GM19240 (cell line): ENCODE measurements at regions not wholly inside any gene's neighbourhood (a gene's known extent, or its start where the extent isn't known, plus 50 kb on each side); places are given as distances from the start of the nearest gene placed in this dataset.
"Not testable (repeated sequence)": the region's sequence is repeated elsewhere in the genome, so short reads cannot be mapped to it uniquely, and the experiment has no call there.

Experiments
- DNase-seq: peaks from one replicate; pipeline ENCODE4 v3.0.0; 2011; ENCODE audit warnings: low spot score; ENCODE audit not compliant: insufficient read length

DNA sequence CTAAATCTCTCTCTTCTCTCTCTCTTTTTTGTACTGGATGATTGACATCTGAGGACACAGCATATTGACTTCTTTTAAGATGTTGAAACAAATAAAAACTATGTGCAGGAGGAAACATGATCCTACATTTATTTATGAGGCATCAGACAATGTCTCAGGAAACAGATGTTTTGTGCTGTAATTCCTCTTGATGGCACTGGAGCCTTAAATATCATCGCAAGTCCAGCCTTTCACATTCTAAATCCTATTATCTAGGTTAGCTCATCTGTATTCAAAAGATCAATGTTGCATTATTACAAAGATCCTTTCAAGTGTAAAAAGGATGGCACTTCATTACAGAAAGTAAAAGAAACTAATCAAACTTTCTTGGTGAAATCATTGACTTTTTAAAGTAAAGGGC lies 63.9 kb downstream of the MAT2B start:
- DNase-seq = no peak

DNA sequence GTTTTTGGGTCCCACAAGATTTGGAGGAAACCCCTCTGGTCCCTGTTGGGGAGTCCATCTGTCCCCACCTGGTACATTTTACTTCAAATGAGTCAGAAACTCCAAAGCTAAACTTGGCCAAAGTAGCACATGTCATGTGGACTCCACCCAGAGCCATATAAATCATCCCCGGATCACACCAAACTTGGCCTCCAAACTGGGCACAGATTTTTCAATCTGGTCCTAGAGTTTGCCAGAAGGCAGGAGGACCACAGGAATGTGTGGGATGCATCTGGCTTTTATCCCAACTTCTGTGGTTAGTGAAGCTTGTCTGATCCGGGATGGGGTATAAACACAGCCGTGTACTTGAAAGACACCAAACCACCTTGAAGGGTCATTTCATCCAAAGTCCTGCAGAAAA lies 66.3 kb downstream of the MAT2B start:
- DNase-seq = no peak

DNA sequence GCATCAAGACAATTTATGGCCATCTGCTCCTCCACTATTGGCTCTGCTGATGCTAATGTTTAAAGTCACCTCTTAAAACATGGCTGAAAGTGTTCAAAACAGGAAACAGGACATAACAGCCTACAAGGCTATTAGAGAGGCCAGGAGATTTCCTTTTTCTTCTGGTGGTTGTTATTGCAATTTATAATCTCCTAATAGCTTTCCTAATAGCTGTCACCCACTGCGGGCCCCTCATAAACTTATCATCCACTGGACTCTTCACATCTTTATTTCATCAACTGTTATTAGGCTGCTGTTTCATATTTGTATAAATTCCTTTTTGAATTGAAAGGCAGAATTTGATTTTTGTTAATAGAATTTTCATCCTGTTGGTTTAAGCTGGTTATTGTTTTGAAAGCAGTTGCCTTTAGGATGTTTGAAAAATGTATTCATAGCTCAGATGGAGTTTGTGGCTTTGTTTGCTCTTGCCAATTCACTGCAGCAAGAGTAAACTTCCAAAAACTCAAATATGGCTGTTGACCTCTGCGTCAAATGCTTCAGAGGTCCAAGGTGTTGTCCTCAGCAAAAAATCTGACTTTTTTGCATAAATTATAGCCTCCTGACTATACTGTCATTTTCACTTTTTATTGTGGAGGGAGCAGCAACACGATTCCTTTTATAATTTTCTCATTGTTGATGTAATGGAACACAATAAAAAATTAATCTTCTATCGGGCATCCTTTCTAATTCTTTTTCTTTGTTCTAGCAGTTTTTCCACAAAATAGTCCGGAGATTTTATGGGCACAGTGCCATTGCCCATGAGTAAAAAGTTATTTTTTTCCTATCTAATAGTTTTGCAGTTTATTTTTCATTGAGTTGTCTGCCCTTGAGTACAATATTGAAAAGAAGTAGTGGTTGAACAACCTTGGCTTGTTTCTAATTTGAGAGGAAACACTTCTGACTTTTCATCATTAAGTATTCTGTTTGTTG lies 69.3 kb downstream of the MAT2B start:
- no peak for DNase-seq

DNA sequence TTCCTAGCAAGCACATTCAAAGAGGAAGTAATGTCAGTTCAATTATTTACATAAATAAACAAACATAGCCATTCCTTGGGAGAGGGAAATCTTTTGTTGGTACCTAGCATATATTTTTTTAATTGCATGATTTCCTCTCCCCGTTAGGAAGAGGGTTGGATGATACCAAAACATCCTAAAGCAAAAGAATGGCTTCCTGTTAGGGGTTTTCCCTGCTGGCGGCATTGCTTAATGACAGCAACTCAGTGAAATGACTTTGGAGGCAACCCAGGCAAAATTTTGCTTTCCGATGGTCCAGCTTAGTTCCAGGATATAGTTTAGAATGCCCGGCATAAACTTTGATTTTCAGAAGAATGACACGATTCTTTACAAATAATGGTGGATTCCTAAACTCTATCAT lies 73.2 kb downstream of the MAT2B start:
- DNase-seq = no peak

DNA sequence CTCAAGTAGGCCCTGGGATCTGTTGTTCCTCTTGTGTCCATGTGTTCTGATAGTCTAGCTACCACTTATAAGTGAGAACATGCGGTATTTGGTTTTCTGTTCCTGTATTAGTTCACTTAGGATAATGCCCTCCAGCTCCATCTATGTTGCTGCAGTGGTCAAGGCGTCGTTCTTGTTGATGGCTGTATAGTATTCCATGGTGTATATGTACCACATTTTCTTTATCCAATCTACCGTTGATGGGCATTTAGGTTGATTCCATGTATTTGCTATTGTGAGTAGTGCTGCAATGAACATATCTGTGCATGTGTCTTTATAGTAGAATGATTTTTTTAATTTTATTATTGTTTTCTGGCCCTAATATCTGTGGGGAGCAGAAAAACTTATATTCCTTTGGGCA lies 74.3 kb downstream of the MAT2B start:
- DNase-seq = no peak

DNA sequence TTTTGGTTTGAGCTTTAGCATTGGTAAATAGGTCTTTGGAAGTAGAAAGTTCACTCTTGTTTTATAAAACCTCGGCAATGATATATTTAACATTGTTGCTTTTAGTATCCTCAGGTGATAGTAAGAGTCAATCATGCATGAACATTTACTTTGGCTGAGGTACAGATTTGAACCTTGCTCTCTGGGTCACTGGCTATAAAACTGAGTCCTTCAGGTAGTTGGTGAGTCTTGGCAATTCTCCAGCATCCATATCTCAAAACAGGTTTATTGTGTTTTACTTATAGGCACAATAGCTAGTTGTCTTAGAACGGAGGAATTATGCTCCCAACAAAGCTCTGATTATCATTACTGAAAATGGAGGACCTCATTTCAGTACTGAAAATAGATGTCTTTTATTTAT lies 75.1 kb downstream of the MAT2B start:
- no peak for DNase-seq

DNA sequence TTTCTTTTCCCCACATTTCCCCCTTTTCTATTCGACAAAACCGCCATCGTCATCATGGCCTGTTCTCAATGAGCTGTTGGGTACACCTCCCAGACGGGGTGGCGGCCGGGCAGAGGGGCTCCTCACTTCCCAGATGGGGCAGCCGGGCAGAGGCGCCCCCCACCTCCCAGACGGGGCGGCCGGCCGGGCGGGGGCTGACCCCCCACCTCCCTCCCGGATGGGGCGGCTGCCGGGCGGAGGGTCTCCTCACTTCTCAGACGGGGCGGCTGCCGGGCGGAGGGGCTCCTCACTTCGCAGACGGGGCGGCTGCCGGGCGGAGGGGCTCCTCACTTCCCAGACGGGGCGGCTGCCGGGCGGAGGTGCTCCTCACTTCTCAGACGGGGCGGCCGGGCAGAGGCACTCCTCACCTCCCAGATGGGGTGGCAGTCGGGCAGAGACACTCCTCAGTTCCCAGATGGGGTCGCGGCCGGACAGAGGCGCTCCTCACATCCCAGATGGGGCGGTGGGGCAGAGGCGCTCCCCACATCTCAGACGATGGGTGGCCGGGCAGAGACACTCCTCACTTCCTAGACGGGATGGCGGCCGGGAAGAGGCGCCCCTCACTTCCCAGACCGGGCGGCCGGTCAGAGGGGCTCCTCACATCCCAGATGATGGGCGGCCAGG lies 78.2 kb downstream of the MAT2B start:
- not testable (repeated sequence) for DNase-seq

DNA sequence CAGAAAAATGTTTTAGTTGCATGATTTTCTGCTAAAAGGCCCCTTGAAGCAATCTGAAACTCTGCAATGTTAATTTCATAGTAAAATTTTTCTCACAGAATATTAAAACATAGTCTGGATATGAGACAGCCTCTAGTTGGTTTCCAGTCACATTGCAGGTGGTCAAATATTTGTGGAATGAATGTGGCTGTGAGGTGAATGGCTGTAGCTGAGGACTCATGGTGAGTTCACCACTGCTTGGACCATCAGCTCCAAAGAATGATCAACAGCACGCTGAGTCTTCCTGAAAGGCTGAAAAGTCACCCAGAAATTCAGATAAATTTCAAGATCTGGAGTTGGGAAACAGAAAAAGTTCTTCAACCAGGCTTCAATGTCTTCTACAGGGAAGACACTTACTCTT lies 79.8 kb downstream of the MAT2B start:
- no peak for DNase-seq

DNA sequence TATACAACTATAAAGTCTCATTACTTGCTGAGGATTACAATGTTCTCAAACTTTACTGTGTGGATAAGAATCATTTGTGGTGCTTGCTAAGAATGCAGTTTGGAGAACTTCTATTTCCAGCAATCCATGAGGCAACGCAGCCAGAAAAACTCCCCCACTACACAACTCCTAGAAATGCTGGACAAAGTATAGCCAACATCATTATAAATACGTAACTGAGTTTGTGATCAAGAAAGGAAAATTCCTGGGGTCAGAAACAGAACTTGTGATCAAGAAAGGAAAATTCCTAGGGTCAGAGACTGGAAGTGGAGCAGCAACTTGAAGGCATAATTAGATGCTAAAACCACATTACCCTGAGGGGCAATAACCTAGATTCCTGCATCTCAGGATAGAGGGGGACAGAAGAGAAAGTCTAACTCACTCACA lies 81.1 kb downstream of the MAT2B start:
- no peak for DNase-seq

DNA sequence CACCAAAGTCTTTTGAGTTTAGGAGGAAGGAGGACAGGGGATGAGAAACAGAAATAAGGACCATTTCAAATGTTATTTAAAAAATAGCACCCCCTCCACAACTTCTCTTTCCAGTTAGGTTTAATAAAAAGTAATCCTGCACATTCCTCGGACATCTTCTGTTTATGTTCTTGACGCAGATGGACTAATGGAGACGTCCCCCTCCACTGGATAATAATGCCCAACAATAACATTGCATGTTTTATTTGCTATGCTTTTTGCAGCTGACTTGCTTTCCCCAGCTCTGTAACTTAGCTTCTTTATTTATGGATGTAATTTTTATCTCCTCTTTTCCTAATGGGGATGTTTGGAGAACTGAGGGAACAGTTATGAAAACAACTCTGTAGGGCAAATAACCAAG lies 89.5 kb downstream of the MAT2B start:
- DNase-seq = no peak

DNA sequence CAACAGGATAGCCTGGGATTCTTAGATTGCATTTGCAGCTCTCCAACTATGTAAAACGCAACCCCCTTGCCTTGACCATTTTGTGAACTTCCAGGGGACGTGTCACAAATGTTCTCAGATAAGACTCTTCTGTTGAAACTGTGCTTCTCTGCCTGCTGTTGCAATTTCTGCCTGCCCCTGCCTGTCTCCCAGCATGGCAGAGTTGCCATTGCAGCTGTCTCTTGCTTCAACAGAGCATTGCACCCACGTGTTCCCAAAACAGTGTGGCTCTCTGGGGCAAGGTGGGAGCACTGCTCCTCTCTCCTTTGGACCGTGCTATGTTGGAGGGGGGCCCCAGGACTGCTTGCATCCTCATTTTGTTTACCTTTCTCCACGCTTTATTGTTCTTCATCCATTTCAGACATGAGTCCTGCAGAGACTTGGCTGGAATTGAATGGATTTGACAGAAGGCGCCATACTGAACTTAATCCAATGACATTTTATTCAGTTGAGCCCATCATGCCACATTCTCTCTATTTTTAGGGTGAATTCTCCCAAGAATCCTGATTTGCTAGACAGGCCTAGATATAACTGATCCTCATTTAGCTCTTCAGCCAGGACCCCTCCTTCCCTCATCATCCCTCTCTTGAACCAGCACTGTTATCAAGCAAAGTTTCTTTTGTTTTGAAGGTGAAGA lies 90.7 kb downstream of the MAT2B start:
- DNase-seq = no peak

DNA sequence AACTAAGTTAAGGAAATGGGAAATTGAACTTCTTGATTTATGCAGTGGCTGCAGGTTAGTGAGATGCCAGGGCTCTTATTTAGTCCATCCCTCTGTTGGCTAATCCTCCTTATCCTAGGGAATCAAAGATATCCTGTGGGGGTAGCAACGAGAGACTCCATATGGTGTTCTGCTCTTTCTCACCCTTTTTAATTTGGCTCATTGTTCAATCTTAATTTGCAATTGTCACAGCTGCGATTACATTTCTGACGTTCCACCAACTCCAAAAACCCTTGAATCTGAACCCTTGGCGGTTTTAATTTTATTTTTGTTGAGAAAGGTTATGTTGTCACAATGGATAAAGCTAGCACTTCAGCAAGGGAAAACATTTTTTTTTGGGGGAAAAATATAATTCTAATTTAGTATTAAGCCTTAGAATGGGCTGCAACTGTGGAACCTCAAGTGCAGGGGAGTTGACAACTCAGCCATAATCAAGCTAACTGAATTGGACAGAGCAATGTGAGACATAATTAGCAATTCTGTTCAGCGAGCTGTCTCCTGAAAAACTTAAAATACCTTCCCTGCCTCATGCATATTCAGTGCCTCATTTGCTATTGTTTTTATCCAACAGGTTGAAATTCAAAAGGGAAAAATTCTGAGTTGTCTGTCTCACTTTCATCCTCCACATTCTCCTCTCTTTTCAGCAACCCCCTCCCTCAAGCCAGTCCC lies 91.3 kb downstream of the MAT2B start:
- DNase-seq = no peak

DNA sequence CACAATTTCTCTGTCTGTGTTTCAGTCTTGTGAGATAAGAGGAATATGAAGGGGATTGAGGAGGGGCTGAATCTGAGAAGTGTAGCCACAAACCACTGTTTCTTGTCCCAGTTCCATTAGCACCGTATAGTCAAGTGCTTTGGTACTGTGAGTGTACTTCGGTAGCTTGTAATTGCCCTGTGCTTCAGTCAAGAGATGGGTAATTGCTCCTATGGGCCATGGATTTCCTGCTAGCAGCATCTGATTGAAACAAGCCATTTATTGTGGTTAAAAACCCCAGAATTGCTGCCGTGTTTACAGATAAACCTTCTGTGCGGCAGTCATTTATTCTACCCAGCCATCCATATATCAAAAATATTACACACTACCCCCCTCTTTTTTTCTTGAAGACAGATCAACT lies 98.6 kb downstream of the MAT2B start:
- DNase-seq = no peak

DNA sequence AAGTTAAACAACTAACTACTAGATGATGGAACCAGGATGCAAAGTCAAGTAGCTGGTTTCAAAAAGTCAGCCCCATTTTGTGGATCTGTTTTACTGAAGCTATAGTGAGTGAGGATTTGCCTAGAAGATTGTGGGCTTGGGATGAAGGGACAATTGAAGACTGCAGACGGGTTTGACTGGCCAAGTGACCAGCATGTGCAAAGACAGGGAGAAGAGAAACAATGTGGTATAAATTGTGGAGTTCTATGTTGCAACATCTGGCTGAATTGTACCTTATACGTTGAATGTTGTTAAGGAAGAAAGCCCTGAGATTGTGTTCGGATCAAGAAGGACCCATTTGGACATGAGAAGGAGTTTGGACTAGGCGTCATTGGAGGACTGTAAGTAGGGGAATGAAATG lies 101.8 kb downstream of the MAT2B start:
- DNase-seq = no peak

DNA sequence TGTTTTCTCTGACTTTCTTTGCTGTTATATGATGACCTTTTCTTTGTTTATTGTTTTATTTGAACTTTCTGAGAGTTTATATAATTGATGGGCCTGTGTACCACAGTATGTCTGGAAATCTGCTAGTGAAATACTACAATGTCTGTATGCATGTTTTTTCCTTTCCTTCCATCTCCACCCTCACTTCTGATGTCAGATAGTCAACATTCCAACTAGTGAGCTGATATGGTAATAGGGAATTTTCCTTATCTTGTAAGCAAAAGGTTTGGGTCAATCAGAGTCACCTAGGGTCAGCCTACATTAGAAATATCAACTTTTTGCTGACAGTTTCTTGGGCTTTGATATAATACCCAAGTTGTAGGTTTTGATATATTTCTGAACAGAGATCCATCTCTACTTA lies 103.2 kb downstream of the MAT2B start:
- no peak for DNase-seq

DNA sequence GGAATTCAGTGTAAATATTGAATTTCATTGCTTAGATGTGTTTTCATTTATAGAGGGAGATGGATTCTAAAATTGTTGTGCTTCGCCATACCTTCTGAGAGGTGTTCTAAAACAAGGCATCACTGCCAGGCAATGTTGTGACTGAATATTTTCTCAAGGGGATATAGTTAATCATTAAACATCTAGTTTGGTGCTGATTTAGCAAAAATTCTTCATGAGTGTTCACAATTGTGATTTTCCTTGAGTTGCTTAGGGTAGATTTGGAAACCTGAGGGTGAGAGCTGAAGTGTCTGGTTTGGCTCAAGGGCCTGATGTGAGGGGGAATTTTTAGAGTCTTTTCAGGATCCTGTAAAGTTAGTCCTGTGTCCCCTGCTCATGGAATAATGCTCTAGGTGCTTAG lies 104.5 kb downstream of the MAT2B start:
- no peak for DNase-seq

DNA sequence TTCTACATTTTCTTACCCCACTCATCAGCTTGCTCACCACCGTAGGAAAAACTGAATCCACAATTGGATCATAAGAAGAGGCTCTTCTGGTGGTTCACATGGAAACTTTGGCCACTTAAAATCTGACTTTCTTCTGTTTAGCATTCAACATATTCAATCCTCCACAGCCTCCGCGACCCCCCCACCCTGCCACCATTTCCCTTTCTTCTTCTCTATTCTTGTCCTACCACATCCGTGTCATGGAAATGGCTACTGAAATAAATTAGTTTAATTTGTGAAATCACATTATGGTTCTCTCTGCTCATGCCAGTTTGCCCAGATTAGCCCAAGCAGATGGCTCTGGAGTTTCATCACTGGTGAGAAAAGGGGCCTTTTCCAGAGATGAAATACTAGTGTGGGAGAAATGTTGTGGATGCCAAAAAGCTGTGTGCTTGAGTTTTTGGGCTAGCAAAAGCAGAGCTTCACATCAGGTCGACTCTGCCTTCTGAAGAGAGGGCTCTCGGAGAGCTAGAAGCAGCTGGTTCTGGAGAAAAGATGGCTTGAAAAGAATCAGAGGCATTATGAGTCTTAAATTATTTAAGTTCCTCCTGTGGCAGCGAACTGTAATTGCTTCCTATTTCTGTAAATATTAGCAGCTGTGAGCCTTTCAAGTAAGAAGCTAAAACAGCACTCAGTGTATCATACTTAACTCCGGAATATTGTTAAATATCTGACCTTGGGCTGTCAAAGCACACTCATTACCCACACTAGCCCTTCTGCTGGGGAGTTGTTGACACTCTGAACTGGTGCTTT lies 107.1 kb downstream of the MAT2B start:
- DNase-seq = no peak

DNA sequence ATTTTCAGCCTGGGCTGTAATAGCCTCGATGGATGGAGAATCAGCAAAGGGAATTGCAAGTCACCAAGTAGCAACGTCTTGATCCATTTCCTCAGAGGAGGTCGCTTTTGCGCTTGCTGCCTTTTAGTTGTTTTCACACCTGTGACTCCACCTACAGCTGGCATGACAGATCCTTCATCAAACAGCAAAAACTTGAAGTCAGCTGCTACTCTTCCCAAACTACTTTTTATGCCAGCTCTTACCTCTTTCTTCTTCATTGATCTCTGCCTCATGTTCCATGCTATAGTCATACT lies 107.7 kb downstream of the MAT2B start:
- DNase-seq = no peak

DNA sequence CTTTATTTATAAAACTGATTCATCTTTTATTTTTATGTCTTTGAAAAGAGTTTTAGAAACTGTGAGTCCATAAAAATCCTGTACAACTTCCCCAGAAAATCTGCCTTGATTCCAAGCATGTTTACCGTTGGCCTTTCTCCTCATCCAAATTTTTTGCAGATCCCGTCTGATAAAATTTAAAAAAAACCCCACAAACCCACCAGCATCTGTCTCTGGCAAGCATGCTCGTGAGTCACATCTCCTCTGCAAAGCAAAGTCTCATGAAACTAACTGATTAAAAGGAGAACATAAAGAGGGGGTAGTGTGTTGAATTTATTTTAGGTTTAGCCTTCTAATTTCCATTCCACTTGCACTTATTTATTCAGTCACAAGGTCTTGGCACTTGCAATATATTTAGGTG lies 109.4 kb downstream of the MAT2B start:
- no peak for DNase-seq

DNA sequence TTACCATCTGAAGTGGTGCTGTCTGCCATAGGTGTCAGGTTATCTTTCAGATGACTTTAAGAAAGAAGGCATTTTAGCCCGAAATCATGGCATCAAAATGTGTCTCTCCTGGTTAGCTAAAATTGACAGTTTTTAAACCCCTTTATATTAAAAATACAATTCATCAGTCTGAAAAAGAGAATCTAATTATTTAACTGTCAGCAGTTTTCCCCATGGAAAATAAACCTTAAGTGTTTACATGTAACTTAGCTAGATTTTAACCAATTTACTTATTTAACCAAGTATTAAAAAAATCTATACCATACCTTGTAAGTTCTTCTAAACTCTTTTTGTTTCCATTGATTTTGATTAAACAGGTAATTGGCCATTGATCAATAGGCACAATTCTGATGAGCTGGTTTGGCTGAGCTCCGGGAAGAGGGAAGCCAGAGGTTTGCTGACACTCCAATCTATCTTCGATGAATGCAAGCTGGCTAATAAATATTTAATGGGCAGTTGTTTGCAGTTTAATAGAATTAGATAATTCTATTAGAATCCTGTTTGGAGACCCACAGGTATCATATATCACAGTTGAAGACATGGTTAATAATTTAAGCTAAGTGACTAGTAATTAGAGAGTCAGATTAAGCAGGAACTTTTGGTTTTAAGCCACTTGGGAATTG lies 114.0 kb downstream of the MAT2B start:
- no peak for DNase-seq

DNA sequence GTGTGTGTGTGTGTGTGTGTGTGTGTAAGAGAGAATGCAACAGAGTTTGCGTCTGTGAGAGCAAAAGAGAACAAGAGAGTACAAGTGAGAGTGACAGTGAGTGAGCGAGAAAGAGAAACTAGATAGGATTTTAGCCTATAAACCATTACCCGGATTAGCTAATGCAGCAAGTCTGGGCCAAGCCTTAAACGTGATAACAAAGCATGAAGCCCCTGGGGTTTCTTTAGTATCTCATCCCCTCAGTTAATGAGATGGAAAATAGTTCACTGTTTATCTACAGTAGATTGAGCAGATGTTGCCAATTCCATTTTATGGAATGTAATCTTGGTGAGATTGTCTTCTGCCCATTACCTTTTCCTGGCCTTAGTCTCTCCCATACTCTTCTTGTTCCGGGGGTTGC lies 114.5 kb downstream of the MAT2B start:
- DNase-seq = no peak
